Amygdala (tissue), 56 donors: ENCODE measurements at regions not wholly inside any gene's neighbourhood (a gene's known extent, or its start where the extent isn't known, plus 50 kb on each side); places are given as distances from the start of the nearest gene placed in this dataset.

Source experiments
- DNase-seq, 56 donors: peaks; one replicate each; lab custom pipeline; 2025; lab: John Stamatoyannopoulos, UW

DNA sequence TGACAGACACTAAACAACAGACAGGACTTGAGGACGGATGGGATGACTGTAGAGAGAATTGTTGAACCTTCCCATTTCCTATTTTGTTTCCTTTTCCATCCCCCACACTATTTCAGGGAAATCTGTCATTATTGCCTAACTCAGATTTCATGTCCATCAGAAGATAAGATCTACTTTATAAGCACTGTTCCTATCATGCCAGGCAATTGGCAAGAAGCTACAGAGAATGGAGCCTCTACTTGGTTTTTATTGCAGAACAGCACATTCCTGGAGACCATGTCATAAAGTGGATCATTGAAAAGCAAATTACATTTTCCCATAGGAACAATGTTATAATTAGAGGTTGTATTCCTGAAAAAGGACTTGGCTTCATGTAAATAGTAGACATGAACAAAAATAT lies 173.7 kb upstream of the KIF2A start:
- DNase-seq, result no peak

DNA sequence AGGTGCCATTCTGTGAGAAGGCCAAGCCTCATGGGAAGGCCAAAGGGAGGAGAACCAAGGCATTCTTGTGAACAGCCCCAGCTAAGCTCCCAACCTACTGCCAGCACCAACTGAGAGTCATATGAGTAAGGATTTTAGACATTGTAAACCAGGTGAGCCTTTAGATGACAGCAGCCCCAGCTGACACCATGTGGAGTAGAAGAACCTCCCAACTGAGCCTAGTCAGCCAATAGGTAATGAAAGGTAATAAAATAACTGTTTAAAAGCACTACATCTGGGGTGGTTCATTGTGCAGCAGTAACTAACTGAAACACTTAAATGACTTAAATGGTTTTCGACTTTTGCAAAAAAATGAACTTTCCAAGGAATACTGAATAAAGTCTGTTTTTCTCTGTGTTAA lies 172.6 kb upstream of the KIF2A start:
- no peak for DNase-seq

DNA sequence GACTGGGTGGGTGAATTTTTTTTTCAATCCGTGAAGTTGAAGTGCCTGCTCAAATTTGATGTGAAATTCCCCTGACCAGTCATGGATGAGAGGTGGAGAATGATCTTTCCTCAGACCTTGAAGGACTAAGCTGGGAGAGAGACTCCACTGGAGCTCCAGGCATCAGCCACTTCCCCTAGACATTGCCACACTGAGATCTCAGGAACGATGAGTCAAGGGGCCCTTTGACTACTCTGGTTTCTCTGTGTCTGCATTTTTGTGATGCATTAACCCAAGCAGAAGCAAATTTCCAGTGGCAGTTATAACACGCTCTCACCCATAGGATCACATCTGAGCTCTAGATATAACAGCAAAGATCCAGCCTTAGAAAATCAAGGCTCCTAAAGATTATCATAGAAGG lies 171.2 kb upstream of the KIF2A start:
- no peak for DNase-seq

DNA sequence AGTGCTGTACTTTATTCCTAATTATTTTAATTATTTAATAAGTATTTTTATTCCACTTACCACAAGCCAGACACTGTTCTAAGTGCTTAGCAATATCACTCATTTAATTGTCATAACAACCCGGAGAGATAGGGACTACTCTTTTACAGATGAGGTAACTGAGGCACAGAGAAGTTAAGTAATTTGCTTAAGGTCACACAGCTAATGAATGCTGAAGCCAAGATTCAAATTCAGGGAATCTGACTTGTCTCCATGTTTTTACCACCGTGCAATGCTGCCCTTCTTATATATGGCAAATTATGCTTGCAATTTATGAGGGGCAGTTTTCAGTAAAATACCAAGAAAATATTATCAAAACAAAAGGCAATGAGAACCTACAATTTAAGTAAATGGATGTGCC lies 168.4 kb upstream of the KIF2A start:
- no peak for DNase-seq

- no peak for DNase-seq
Measured at GRCh38 chr5:62138607-62139006, 167.4 kb upstream of the KIF2A start.

- DNase-seq, result no peak
Measured at GRCh38 chr5:62139741-62140140, 166.3 kb upstream of the KIF2A start.

GRCh38 chr5:62142351-62142750 lies 163.7 kb upstream of the KIF2A start:
- peak in 1 of 56 donors; percentile 5 for DNase-seq

DNA sequence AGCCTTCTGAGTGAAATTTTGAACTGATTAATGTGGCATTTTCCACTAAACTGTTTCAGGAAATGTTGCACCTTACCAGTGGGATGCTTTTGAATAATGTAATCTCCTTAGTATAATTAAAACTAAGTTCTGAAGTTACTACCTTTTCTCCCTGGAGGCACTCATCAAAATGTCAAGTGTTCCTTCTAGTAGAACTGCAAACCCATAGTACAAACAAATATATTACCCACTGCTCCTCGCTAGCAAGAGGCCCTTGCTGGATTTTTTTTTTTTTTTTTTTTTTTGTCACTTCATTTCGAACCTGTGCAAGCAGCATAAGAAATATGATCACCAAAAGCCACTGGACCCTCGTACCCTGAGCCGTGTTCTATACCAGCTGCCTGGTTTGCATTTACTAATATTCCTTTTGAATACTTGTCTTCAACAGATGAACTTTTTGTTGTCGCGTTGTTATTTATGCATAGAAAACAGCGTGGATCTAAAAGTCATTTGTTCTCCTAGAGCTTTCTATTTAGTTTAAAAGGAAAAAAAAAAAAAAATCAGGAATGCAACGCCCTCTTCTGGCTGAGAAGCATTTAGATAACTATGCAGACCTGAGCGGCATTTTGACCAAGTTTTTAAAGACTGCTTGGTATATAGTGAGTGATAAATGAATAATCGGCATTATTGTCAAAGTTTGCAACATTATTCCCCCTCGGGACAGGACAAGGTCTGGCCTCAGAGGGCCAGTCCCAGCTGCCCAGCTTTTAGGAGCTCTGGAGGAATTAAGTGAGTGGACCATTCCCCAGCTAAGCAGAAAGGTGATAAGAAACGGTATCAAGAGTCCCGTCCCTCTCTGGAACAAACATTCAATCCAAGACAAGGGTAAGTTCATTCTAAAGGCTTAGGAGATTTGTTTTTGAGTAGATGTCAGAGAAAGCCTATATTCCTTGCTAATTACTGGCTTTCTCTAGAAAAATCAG lies 162.5 kb upstream of the KIF2A start:
- DNase-seq, result peak in 2 of 56 donors; percentile 5 to 35

DNA sequence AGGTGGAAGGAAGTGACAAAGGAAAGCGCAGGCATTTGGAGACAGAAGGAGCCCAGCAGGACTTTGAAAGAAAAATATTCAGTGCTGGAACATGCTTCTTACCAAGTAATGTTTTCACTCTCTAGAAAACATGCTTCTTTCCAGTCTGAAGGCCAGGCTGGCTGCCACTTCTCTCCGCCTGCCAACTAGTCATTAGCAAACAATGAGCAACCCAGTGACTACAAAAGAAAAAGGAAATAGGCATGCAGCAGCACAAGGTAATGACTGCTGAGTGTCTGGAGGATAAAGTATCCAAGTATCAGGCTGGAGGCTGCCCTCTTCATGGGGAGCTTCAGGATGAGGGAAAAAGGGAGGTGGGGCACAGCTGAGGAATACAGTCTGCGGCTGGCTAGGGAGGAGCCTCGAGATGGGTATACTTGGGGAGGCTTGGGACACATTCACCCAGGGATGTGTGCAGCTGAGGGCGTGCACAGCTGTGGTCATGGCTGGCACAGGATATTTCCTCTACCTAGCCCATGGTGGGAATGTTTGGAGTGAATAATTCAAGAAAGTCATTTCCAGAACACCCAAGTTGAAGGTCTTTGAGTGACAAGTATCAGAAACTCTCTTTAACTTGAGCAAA lies 161.5 kb upstream of the KIF2A start:
- peak in 24 of 56 donors; percentile 2 to 43 (median 14) for DNase-seq

- no peak for DNase-seq
Measured at GRCh38 chr5:62149879-62150278, 156.1 kb upstream of the KIF2A start.

GRCh38 chr5:62152394-62153087 lies 153.5 kb upstream of the KIF2A start:
- peak in 11 of 56 donors; percentile 5 to 62 (median 18) for DNase-seq

GRCh38 chr5:62154758-62155157 lies 151.2 kb upstream of the KIF2A start:
- no peak for DNase-seq

GRCh38 chr5:62155988-62156387 lies 150.0 kb upstream of the KIF2A start:
- no peak for DNase-seq

DNA sequence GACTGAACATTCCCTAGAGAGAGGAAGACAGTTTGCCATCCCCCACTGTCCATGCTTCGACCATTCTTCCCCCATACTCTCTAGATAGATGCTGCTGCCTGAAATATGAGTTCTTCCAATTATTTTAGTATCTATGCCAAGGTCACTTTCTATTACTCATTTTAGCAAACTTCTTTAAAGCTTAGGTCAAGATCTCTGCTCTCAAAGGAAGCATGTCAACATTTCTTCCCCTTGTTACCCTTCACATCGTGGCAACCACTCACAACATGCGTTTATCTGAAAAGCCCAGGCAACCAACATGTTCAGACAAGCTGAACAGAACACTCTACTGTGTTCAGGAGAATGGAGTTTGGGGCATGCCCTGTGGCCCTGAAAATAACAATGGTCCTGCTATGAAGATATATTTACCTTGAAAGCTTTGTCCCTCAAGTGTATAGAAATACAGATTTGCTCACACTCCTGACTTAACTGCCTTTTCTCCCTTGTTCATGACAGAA lies 138.4 kb upstream of the KIF2A start:
- no peak for DNase-seq

- no peak for DNase-seq
Measured at GRCh38 chr5:62168506-62169281, 137.3 kb upstream of the KIF2A start.

DNA sequence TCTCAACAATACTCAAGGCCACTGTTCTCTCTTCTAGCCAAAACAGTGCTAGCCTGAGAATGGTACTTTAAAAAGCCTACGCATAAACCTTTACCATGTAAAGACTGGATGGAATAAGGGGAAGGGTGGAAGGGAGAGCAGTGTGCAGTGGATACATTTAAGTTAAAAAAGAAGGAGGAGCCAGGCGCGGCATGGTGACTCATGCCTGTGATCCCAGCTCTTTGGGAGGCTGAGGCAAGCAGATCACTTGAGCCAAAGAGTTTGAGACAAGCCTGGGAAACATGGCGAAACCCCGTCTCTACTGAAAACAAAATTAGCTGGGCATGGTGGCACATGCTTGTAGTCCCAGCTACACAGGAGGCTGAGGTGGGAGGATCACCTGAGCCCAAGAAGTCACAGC lies 127.7 kb upstream of the KIF2A start:
- no peak for DNase-seq

DNA sequence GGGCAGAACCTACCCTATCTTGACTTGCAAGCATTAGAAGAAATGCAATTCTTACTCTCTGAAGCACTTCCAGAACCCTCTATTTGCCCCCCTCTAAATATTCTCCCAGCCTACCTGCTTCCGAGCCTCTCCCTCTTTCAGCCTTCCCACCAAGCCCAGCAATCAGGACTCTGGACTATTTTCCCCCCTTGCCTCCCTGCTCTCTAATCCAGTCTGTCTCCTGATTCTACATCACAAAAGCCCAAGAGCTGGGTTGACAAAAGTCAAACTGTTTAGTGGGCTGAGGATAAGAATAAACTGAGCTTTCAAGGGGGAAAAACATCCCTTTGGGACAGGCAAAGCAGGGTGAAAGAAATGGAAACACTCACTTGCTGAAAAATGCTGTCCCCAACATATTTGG lies 123.2 kb upstream of the KIF2A start:
- DNase-seq, result no peak

- no peak for DNase-seq
Measured at GRCh38 chr5:62183727-62184126, 122.3 kb upstream of the KIF2A start.

DNA sequence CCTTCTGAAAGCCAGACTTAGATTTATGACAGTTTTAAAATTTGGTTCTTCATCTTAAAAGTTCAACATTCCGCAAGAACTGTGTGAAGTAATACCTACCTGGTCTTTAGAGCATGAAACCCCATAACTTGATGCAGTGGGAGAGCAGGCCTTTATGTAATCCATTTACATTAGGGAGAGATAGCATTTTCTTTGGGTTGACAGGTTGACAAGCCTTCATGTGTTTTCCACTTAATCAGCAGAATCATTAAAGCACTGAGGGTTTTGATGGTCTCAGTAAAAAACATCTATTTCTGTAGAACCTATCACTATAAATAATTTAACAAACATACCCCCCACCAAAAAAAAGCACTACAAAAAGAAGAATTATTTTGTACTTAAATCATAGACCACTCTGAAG lies 121.6 kb upstream of the KIF2A start:
- DNase-seq, result no peak

DNA sequence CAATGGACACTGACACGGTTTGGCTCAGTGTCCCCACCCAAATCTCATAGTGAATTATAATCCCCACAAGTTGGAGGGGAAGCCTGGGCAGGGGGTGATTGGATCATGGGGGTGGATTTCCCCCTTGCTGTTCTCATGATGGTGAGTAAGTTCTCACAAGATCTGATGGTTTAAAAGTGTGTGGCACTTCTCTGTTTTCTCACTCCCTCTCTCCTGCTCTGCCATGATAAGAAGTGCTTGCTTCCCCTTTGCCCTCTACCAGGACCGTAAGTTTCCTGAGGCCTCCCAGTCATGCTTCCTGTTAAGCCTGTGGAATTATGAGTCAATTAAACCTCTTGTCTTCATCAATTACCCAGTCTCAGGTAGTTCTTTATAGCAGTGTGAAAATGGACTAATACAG lies 115.8 kb upstream of the KIF2A start:
- DNase-seq, result no peak
